H1 (cell line): ENCODE measurements at regions not wholly inside any gene's neighbourhood (a gene's known extent, or its start where the extent isn't known, plus 50 kb on each side); places are given as distances from the start of the nearest gene placed in this dataset.

Experiments
- CEBPB ChIP-seq: IDR thresholded peaks from 2 replicates; pipeline ENCODE4 v1.6.1; 2012; ENCODE audit warnings: low read depth, low read length
- CTCF ChIP-seq, 3 experiments: IDR thresholded peaks; 1 replicate in 2 of 3; 2 replicates in 1 of 3; pipeline versions ENCODE4 v1.5.1 to v1.6.1; 2011; ENCODE audit warnings: low read length in 3 of 3, mild to moderate bottlenecking in 3 of 3, inconsistent platforms in 2 of 3, low read depth in 1 of 3, moderate library complexity in 1 of 3; ENCODE audit not compliant: insufficient read depth in 1 of 3; ENCODE audit errors: control extremely low read depth in 1 of 3
- EP300 ChIP-seq, 2 experiments: IDR thresholded peaks; 1 replicate in 1 of 2; 2 replicates in 1 of 2; pipeline ENCODE4 v1.6.1; 2011 to 2012; ENCODE audit warnings: low read depth in 2 of 2, low read length in 2 of 2, mild to moderate bottlenecking in 2 of 2, borderline replicate concordance in 1 of 2, inconsistent platforms in 1 of 2, moderate library complexity in 1 of 2
- EZH2 ChIP-seq: fragments of 200-600 bp; sonication (generic); IDR thresholded peaks from 2 replicates; pipeline ENCODE4 v1.7.1; 2012; ENCODE audit warnings: low read depth, mild to moderate bottlenecking, moderate library complexity, low read length, inconsistent platforms; ENCODE audit not compliant: severe bottlenecking
- MAX ChIP-seq: IDR thresholded peaks from 2 replicates; pipeline ENCODE4 v1.6.1; 2012; ENCODE audit warnings: inconsistent platforms
- POLR2A ChIP-seq, 2 experiments: IDR thresholded peaks; 1 replicate in 1 of 2; 2 replicates in 1 of 2; pipeline ENCODE4 v1.6.1; 2011; ENCODE audit warnings: low read depth in 2 of 2, low read length in 2 of 2, mild to moderate bottlenecking in 2 of 2; ENCODE audit errors: control extremely low read depth in 1 of 2
- POLR2AphosphoS5 ChIP-seq: IDR thresholded peaks from 2 replicates; pipeline ENCODE4 v1.6.1; 2011; ENCODE audit warnings: low read depth, low read length
- POU5F1 ChIP-seq: IDR thresholded peaks from 2 replicates; pipeline ENCODE4 v1.6.1; 2011; ENCODE audit warnings: low read depth, mild to moderate bottlenecking, low read length, moderate library complexity
- RAD21 ChIP-seq, 2 experiments: IDR thresholded peaks in 1 of 2; conservative IDR thresholded peaks in 1 of 2; 2 replicates each; pipeline ENCODE4 v1.6.1; 2011; ENCODE audit warnings: low read depth in 2 of 2, low read length in 2 of 2, improper control_type of control experiment in 1 of 2, inconsistent platforms in 1 of 2, mild to moderate bottlenecking in 1 of 2, moderate library complexity in 1 of 2
- RFX5 ChIP-seq: IDR thresholded peaks from 2 replicates; pipeline ENCODE4 v1.6.1; 2011; ENCODE audit warnings: low read depth, low read length, improper control_type of control experiment, borderline replicate concordance
- SIN3A ChIP-seq, 2 experiments: IDR thresholded peaks in 1 of 2; conservative IDR thresholded peaks in 1 of 2; 2 replicates each; pipeline ENCODE4 v1.6.1; 2011 to 2012; ENCODE audit warnings: low read length in 2 of 2, improper control_type of control experiment in 1 of 2, low read depth in 1 of 2, mild to moderate bottlenecking in 1 of 2
- USF2 ChIP-seq: IDR thresholded peaks from 2 replicates; pipeline ENCODE4 v1.6.1; 2011; ENCODE audit warnings: low read length, improper control_type of control experiment
- YY1 ChIP-seq: IDR thresholded peaks from 2 replicates; pipeline ENCODE4 v1.6.1; 2011; ENCODE audit warnings: low read depth, mild to moderate bottlenecking, low read length

- TF ChIP-seq CTCF (IDR thresholded peaks at IDR 0.05; ENCODE audit: control extremely low read depth in 1 of 3, insufficient read depth in 1 of 3, low read depth in 1 of 3, low read length in 3 of 3) (no peak), POLR2AphosphoS5 (no peak), YY1 (no peak), EZH2 (no peak), CEBPB (no peak), POLR2A (IDR thresholded peaks at IDR 0.05; ENCODE audit: control extremely low read depth in 1 of 2, low read depth in 2 of 2, low read length in 2 of 2) (no peak), EP300 (IDR thresholded peaks at IDR 0.05; ENCODE audit: borderline replicate concordance in 1 of 2, low read depth in 2 of 2, low read length in 2 of 2) (no peak), USF2 (no peak), RAD21 (IDR thresholded peaks at IDR 0.05 in 1 of 2, conservative IDR thresholded peaks at IDR 0.05 in 1 of 2; ENCODE audit: low read depth in 2 of 2, low read length in 2 of 2) (no peak), RFX5 (no peak), MAX (no peak), POU5F1 (no peak), SIN3A (conservative IDR thresholded peaks at IDR 0.05 in 1 of 2, IDR thresholded peaks at IDR 0.05 in 1 of 2; ENCODE audit: low read depth in 1 of 2, low read length in 2 of 2) (no peak)
Observed at GRCh38 chr11:91731051-91731450, 493.6 kb upstream of the FAT3 start.
